ENCODE measurements at regions not wholly inside any gene's neighbourhood (a gene's known extent, or its start where the extent isn't known, plus 50 kb on each side); places are given as distances from the start of the nearest gene placed in this dataset.
"Not testable (repeated sequence)": the region's sequence is repeated elsewhere in the genome, so short reads cannot be mapped to it uniquely, and the experiment has no call there.

GRCh38 chr21:32073190-32073589 lies 200.4 kb downstream of the HUNK start:
- no peak overlapping the region for H3K4me3 ChIP-seq (ENCODE audit: low read length)
- H2AFZ ChIP-seq (ENCODE audit: low read length), result no peak overlapping the region

GRCh38 chr21:32071620-32072019 lies 198.8 kb downstream of the HUNK start:
- not testable (repeated sequence) for DNase-seq; H3K4me1 ChIP-seq (ENCODE audit: low read length); H3K4me2 ChIP-seq (ENCODE audit: low read depth, low read length, poor library complexity, severe bottlenecking); H3K36me3 ChIP-seq (ENCODE audit: insufficient read depth, low read length); H3K27me3 ChIP-seq (ENCODE audit: low read length); H3K27ac ChIP-seq (ENCODE audit: low read length); H2AFZ ChIP-seq (ENCODE audit: low read length); H3K79me2 ChIP-seq (ENCODE audit: low read length); H3K9ac ChIP-seq (ENCODE audit: low read length); H4K20me1 ChIP-seq (ENCODE audit: insufficient read depth, low read depth, low read length); H3K4me3 ChIP-seq (ENCODE audit: low read length); H3K9me3 ChIP-seq (ENCODE audit: low read length); H3K9me2 ChIP-seq (replicated peaks; ENCODE audit: insufficient read depth, low read length)

More at GRCh38 chr21:32073190-32073589, 200.4 kb downstream of the HUNK start:
- Histone ChIP-seq H3K27me3 (ENCODE audit: low read length) (no peaks in the 10 kb centered on the region), H3K4me1 (ENCODE audit: low read length) (no peaks in the 10 kb centered on the region), H3K9me3 (ENCODE audit: low read length) (no peaks in the 10 kb centered on the region), H3K27ac (ENCODE audit: low read length) (no peak overlapping the region), H3K9ac (ENCODE audit: low read length) (no peak overlapping the region), H3K79me2 (ENCODE audit: low read length) (no peaks in the 10 kb centered on the region), H3K4me2 (ENCODE audit: low read depth, low read length, poor library complexity, severe bottlenecking) (no peak overlapping the region), H4K20me1 (ENCODE audit: insufficient read depth, low read depth, low read length) (no peaks in the 10 kb centered on the region), H3K36me3 (ENCODE audit: insufficient read depth, low read length) (no peaks in the 10 kb centered on the region), H3K9me2 (replicated peaks; ENCODE audit: insufficient read depth, low read length) (no peaks in the 10 kb centered on the region)
- DNase-seq, result no peak

- no peak overlapping the region for H3K27ac ChIP-seq (ENCODE audit: low read length)
- H3K4me2 ChIP-seq (ENCODE audit: low read depth, low read length, poor library complexity, severe bottlenecking), result no peak overlapping the region
- no peaks in the 10 kb centered on the region for H3K27me3 ChIP-seq (ENCODE audit: low read length)
- no peak overlapping the region for H3K4me3 ChIP-seq (ENCODE audit: low read length)
- no peaks in the 10 kb centered on the region for H3K36me3 ChIP-seq (ENCODE audit: insufficient read depth, low read length)
- H3K9ac ChIP-seq (ENCODE audit: low read length), result no peak overlapping the region
- H3K79me2 ChIP-seq (ENCODE audit: low read length), result no peaks in the 10 kb centered on the region
- no peaks in the 10 kb centered on the region for H3K4me1 ChIP-seq (ENCODE audit: low read length)
- H3K9me2 ChIP-seq (replicated peaks; ENCODE audit: insufficient read depth, low read length), result no peaks in the 10 kb centered on the region
- H2AFZ ChIP-seq (ENCODE audit: low read length), result no peak overlapping the region
- DNase-seq, result no peak
- no peaks in the 10 kb centered on the region for H4K20me1 ChIP-seq (ENCODE audit: insufficient read depth, low read depth, low read length)
- H3K9me3 ChIP-seq (ENCODE audit: low read length), result no peaks in the 10 kb centered on the region
Measured at GRCh38 chr21:32070676-32071330, 198.0 kb downstream of the HUNK start.

- Histone ChIP-seq H3K9me3 (ENCODE audit: low read length) (no peaks in the 10 kb centered on the region), H3K27me3 (ENCODE audit: low read length) (no peaks in the 10 kb centered on the region), H3K4me1 (ENCODE audit: low read length) (no peaks in the 10 kb centered on the region), H3K27ac (ENCODE audit: low read length) (no peak overlapping the region), H2AFZ (ENCODE audit: low read length) (no peak overlapping the region), H3K9me2 (replicated peaks; ENCODE audit: insufficient read depth, low read length) (no peaks in the 10 kb centered on the region), H3K9ac (ENCODE audit: low read length) (no peak overlapping the region), H3K36me3 (ENCODE audit: insufficient read depth, low read length) (no peaks in the 10 kb centered on the region), H3K79me2 (ENCODE audit: low read length) (no peaks in the 10 kb centered on the region), H3K4me2 (ENCODE audit: low read depth, low read length, poor library complexity, severe bottlenecking) (no peak overlapping the region), H3K4me3 (ENCODE audit: low read length) (no peak overlapping the region), H4K20me1 (ENCODE audit: insufficient read depth, low read depth, low read length) (no peaks in the 10 kb centered on the region)
- DNase-seq, result no peak
Measured at GRCh38 chr21:32070126-32070525, 197.3 kb downstream of the HUNK start.

GRCh38 chr21:32065654-32066053 lies 192.8 kb downstream of the HUNK start:
- no peaks in the 10 kb centered on the region for H3K36me3 ChIP-seq (ENCODE audit: insufficient read depth, low read length)
- no peak overlapping the region for H3K27ac ChIP-seq (ENCODE audit: low read length)
- H3K27me3 ChIP-seq (ENCODE audit: low read length), result no peaks in the 10 kb centered on the region
- no peaks in the 10 kb centered on the region for H3K79me2 ChIP-seq (ENCODE audit: low read length)
- no peaks in the 10 kb centered on the region for H3K9me2 ChIP-seq (replicated peaks; ENCODE audit: insufficient read depth, low read length)
- H3K4me2 ChIP-seq (ENCODE audit: low read depth, low read length, poor library complexity, severe bottlenecking), result no peak overlapping the region
- no peaks in the 10 kb centered on the region for H3K4me1 ChIP-seq (ENCODE audit: low read length)
- no peak overlapping the region for H2AFZ ChIP-seq (ENCODE audit: low read length)
- H3K9ac ChIP-seq (ENCODE audit: low read length), result no peak overlapping the region
- no peaks in the 10 kb centered on the region for H3K9me3 ChIP-seq (ENCODE audit: low read length)
- no peak for DNase-seq
- no peaks in the 10 kb centered on the region for H4K20me1 ChIP-seq (ENCODE audit: insufficient read depth, low read depth, low read length)
- H3K4me3 ChIP-seq (ENCODE audit: low read length), result no peak overlapping the region

- H3K4me3 ChIP-seq (ENCODE audit: low read length), result no peak overlapping the region
- H4K20me1 ChIP-seq (ENCODE audit: insufficient read depth, low read depth, low read length), result no peaks in the 10 kb centered on the region
- no peaks in the 10 kb centered on the region for H3K9me3 ChIP-seq (ENCODE audit: low read length)
- H2AFZ ChIP-seq (ENCODE audit: low read length), result no peak overlapping the region
- H3K36me3 ChIP-seq (ENCODE audit: insufficient read depth, low read length), result no peaks in the 10 kb centered on the region
- H3K79me2 ChIP-seq (ENCODE audit: low read length), result no peaks in the 10 kb centered on the region
- no peaks in the 10 kb centered on the region for H3K27me3 ChIP-seq (ENCODE audit: low read length)
- no peak overlapping the region for H3K4me2 ChIP-seq (ENCODE audit: low read depth, low read length, poor library complexity, severe bottlenecking)
- H3K27ac ChIP-seq (ENCODE audit: low read length), result no peak overlapping the region
- no peaks in the 10 kb centered on the region for H3K4me1 ChIP-seq (ENCODE audit: low read length)
- no peak for DNase-seq
- no peak overlapping the region for H3K9ac ChIP-seq (ENCODE audit: low read length)
- no peaks in the 10 kb centered on the region for H3K9me2 ChIP-seq (replicated peaks; ENCODE audit: insufficient read depth, low read length)
Measured at GRCh38 chr21:32064281-32064910, 191.6 kb downstream of the HUNK start.

GRCh38 chr21:32062591-32063227 lies 189.9 kb downstream of the HUNK start:
- Histone ChIP-seq H3K27me3 (ENCODE audit: low read length) (no peaks in the 10 kb centered on the region), H3K79me2 (ENCODE audit: low read length) (no peaks in the 10 kb centered on the region), H3K4me3 (ENCODE audit: low read length) (no peak overlapping the region), H3K9me2 (replicated peaks; ENCODE audit: insufficient read depth, low read length) (no peaks in the 10 kb centered on the region), H3K27ac (ENCODE audit: low read length) (no peak overlapping the region), H3K9ac (ENCODE audit: low read length) (no peak overlapping the region), H4K20me1 (ENCODE audit: insufficient read depth, low read depth, low read length) (no peaks in the 10 kb centered on the region), H2AFZ (ENCODE audit: low read length) (no peak overlapping the region), H3K4me1 (ENCODE audit: low read length) (no peaks in the 10 kb centered on the region), H3K36me3 (ENCODE audit: insufficient read depth, low read length) (no peaks in the 10 kb centered on the region), H3K9me3 (ENCODE audit: low read length) (no peaks in the 10 kb centered on the region), H3K4me2 (ENCODE audit: low read depth, low read length, poor library complexity, severe bottlenecking) (no peak overlapping the region)
- no peak for DNase-seq

GRCh38 chr21:32061729-32062128 lies 188.9 kb downstream of the HUNK start:
- no peak for DNase-seq
- Histone ChIP-seq H3K27ac (ENCODE audit: low read length) (no peak overlapping the region), H3K36me3 (ENCODE audit: insufficient read depth, low read length) (no peaks in the 10 kb centered on the region), H3K9ac (ENCODE audit: low read length) (no peak overlapping the region), H3K9me3 (ENCODE audit: low read length) (no peaks in the 10 kb centered on the region), H3K4me1 (ENCODE audit: low read length) (no peaks in the 10 kb centered on the region), H3K4me2 (ENCODE audit: low read depth, low read length, poor library complexity, severe bottlenecking) (no peak overlapping the region), H3K27me3 (ENCODE audit: low read length) (no peaks in the 10 kb centered on the region), H4K20me1 (ENCODE audit: insufficient read depth, low read depth, low read length) (no peaks in the 10 kb centered on the region), H3K79me2 (ENCODE audit: low read length) (no peaks in the 10 kb centered on the region), H2AFZ (ENCODE audit: low read length) (no peak overlapping the region), H3K4me3 (ENCODE audit: low read length) (no peak overlapping the region), H3K9me2 (replicated peaks; ENCODE audit: insufficient read depth, low read length) (no peaks in the 10 kb centered on the region)
